ENCODE measurements at regions not wholly inside any gene's neighbourhood (a gene's known extent, or its start where the extent isn't known, plus 50 kb on each side); places are given as distances from the start of the nearest gene placed in this dataset.
A peak's percentile ranks its signal among the peaks of the same experiment; 100 is the strongest.
"Not testable (repeated sequence)": the region's sequence is repeated elsewhere in the genome, so short reads cannot be mapped to it uniquely, and the experiment has no call there.

GRCh38 chr22:25461301-25461700 lies 103.2 kb upstream of the GRK3 start:
- Histone ChIP-seq H3K27me3 (no peaks in the 10 kb centered on the region), H3K36me3 (peaks cover 0 to 37% of the 10 kb centered on the region in 2 donors), H3K9me3 (no peaks in the 10 kb centered on the region), H3K4me1 (no peaks in the 10 kb centered on the region), H3K4me3 (no peak overlapping the region), H3K27ac (no peak overlapping the region)
- intact Hi-C loops (cut with DNase I), result loop anchor here (5.0 to 10.0 kb wide), 2 partner anchors 241 to 304 kb away; no protein-coding TSS in a partner anchor
- TF ChIP-seq POLR2AphosphoS5 (IDR thresholded peaks at IDR 0.05; ENCODE audit: insufficient read depth in 1 of 2, low read depth in 1 of 2) (no peak), POLR2A (IDR thresholded peaks at IDR 0.05) (no peak), CTCF (IDR thresholded peaks at IDR 0.05) (no peak)
- no peak for DNase-seq (ENCODE audit: extremely low spot score in 2 of 2)

- H3K27ac ChIP-seq; H3K9me3 ChIP-seq; H3K27me3 ChIP-seq; H3K4me1 ChIP-seq; H3K4me3 ChIP-seq; DNase-seq (ENCODE audit: extremely low spot score in 2 of 2): not testable (repeated sequence)
- TF ChIP-seq CTCF (IDR thresholded peaks at IDR 0.05), result peak; percentile 95 to 96 (median 95)
- peaks cover 0 to 35% of the 10 kb centered on the region in 2 donors for H3K36me3 ChIP-seq
- intact Hi-C loops (cut with DNase I), result loop anchor here (5.0 to 10.0 kb wide), 2 partner anchors 240 to 302 kb away; no protein-coding TSS in a partner anchor
These were observed 101.8 kb upstream of the GRK3 start for GRCh38 chr22:25462474-25463346.

- H3K27ac ChIP-seq; H3K4me3 ChIP-seq; H3K9me3 ChIP-seq; H3K27me3 ChIP-seq; H3K4me1 ChIP-seq; DNase-seq (ENCODE audit: extremely low spot score in 2 of 2): not testable (repeated sequence)
- intact Hi-C loops (cut with DNase I), result loop anchor here (5.0 to 10.0 kb wide), 2 partner anchors 239 to 302 kb away; no protein-coding TSS in a partner anchor
- H3K36me3 ChIP-seq, result peaks cover 0 to 31% of the 10 kb centered on the region in 2 donors
These were observed 101.2 kb upstream of the GRK3 start for GRCh38 chr22:25463347-25463628.

- H3K27ac ChIP-seq; H3K9me3 ChIP-seq; H3K4me1 ChIP-seq; H3K4me3 ChIP-seq; DNase-seq (ENCODE audit: extremely low spot score in 2 of 2); H3K27me3 ChIP-seq: not testable (repeated sequence)
- intact Hi-C loops (cut with DNase I), result loop anchor here (5.0 to 10.0 kb wide), 2 partner anchors 238 to 300 kb away; no protein-coding TSS in a partner anchor
- H3K36me3 ChIP-seq, result peaks cover 0 to 23% of the 10 kb centered on the region in 2 donors
These were observed 100.1 kb upstream of the GRK3 start for GRCh38 chr22:25464326-25464725.

GRCh38 chr22:25465949-25466348 lies 98.5 kb upstream of the GRK3 start:
- Histone ChIP-seq H3K4me1 (no peaks in the 10 kb centered on the region), H3K27me3 (no peaks in the 10 kb centered on the region), H3K36me3 (peaks cover 0 to 7% of the 10 kb centered on the region in 2 donors), H3K4me3 (no peak overlapping the region), H3K9me3 (no peaks in the 10 kb centered on the region), H3K27ac (no peak overlapping the region)
- no peak for TF ChIP-seq POLR2A (IDR thresholded peaks at IDR 0.05)
- TF ChIP-seq POLR2AphosphoS5 (IDR thresholded peaks at IDR 0.05; ENCODE audit: insufficient read depth in 1 of 2, low read depth in 1 of 2), result no peak
- TF ChIP-seq CTCF (IDR thresholded peaks at IDR 0.05), result no peak
- no peak for DNase-seq (ENCODE audit: extremely low spot score in 2 of 2)
- intact Hi-C loops (cut with DNase I), result loop anchor here (10.0 kb wide), 1 partner anchor 299 kb away; no protein-coding TSS in a partner anchor

- DNase-seq (ENCODE audit: extremely low spot score in 2 of 2), result no peak
- no peaks in the 10 kb centered on the region for H3K27me3 ChIP-seq
- H3K4me3 ChIP-seq, result no peak overlapping the region
- intact Hi-C loops (cut with DNase I), result no loop called here
- TF ChIP-seq CTCF (IDR thresholded peaks at IDR 0.05) (no peak), POLR2AphosphoS5 (IDR thresholded peaks at IDR 0.05; ENCODE audit: insufficient read depth in 1 of 2, low read depth in 1 of 2) (no peak), POLR2A (IDR thresholded peaks at IDR 0.05) (no peak)
- no peak overlapping the region for H3K27ac ChIP-seq
- H3K4me1 ChIP-seq, result no peaks in the 10 kb centered on the region
- no peaks in the 10 kb centered on the region for H3K9me3 ChIP-seq
- no peaks in the 10 kb centered on the region for H3K36me3 ChIP-seq
These were observed 92.1 kb upstream of the GRK3 start for GRCh38 chr22:25472382-25472781.

Measured in vagina (tissue), 2 donors.